CD14-positive monocyte (primary cell): ENCODE measurements at regions not wholly inside any gene's neighbourhood (a gene's known extent, or its start where the extent isn't known, plus 50 kb on each side); places are given as distances from the start of the nearest gene placed in this dataset.

Experiments
- DNase-seq, 3 donors: peaks; one replicate each; pipeline ENCODE4 v3.0.0-alpha.2; 2011 to 2022
- H2AFZ ChIP-seq: 2 replicates; pipeline ENCODE4 v1.6.0; 2012; ENCODE audit warnings: mild to moderate bottlenecking, low read depth, low read length, inconsistent platforms; ENCODE audit not compliant: insufficient read depth, poor library complexity, severe bottlenecking
- H3K27ac ChIP-seq, 2 donors: 1 replicate in 1 of 2; 2 replicates in 1 of 2; pipeline ENCODE4 v1.5.1; 2012 to 2013; ENCODE audit warnings: low read length in 2 of 2, control low read depth in 1 of 2, inconsistent platforms in 1 of 2, low read depth in 1 of 2, mild to moderate bottlenecking in 1 of 2
- H3K27me3 ChIP-seq, 2 donors: one replicate each; pipeline versions ENCODE4 v1.6.0 to v1.6.1; 2011 to 2013; ENCODE audit warnings: low read length in 2 of 2; ENCODE audit not compliant: control insufficient read depth in 2 of 2, insufficient read depth in 2 of 2
- H3K36me3 ChIP-seq, 2 donors: replicated peaks in 1 of 2; 1 replicate in 1 of 2; 2 replicates in 1 of 2; pipeline versions ENCODE4 v1.5.1 to v1.6.1; 2012 to 2013; ENCODE audit warnings: low read length in 2 of 2, control low read depth in 1 of 2, inconsistent platforms in 1 of 2, mild to moderate bottlenecking in 1 of 2; ENCODE audit not compliant: insufficient read depth in 2 of 2, control insufficient read depth in 1 of 2
- H3K4me1 ChIP-seq, 2 donors: 1 replicate in 1 of 2; 2 replicates in 1 of 2; pipeline versions ENCODE4 v1.5.1 to v1.6.1; 2012 to 2013; ENCODE audit warnings: low read length in 2 of 2, control low read depth in 1 of 2, inconsistent platforms in 1 of 2, mild to moderate bottlenecking in 1 of 2, moderate library complexity in 1 of 2; ENCODE audit not compliant: insufficient read depth in 2 of 2, control insufficient read depth in 1 of 2
- H3K4me2 ChIP-seq: replicated peaks from 2 replicates; pipeline ENCODE3; 2012; ENCODE audit warnings: low read length, moderate library complexity, mild to moderate bottlenecking; ENCODE audit not compliant: poor library complexity, severe bottlenecking; ENCODE audit errors: extremely low read depth
- H3K4me3 ChIP-seq, 3 experiments: fragments of 200-600 bp in 1 of 3; sonication (generic) in 1 of 3; replicated peaks in 1 of 3; 1 replicate in 2 of 3; 2 replicates in 1 of 3; pipeline ENCODE4 v1.5.1; 2011 to 2013; ENCODE audit warnings: low read length in 3 of 3, mild to moderate bottlenecking in 3 of 3, control low read depth in 2 of 3, low read depth in 2 of 3, inconsistent platforms in 1 of 3, moderate library complexity in 1 of 3
- H3K79me2 ChIP-seq: 2 replicates; pipeline ENCODE4 v1.6.0; 2012; ENCODE audit warnings: mild to moderate bottlenecking, control low read depth, inconsistent platforms, low read length, moderate library complexity; ENCODE audit not compliant: insufficient read depth
- H3K9ac ChIP-seq: 2 replicates; pipeline ENCODE4 v1.6.0; 2017; ENCODE audit warnings: low read length, mild to moderate bottlenecking; ENCODE audit not compliant: insufficient read depth, poor library complexity, severe bottlenecking
- H3K9me3 ChIP-seq, 2 donors: replicated peaks in 1 of 2; 1 replicate in 1 of 2; 2 replicates in 1 of 2; pipeline versions ENCODE4 v1.5.1 to v1.6.1; 2012 to 2013; ENCODE audit warnings: low read length in 2 of 2, control low read depth in 1 of 2; ENCODE audit not compliant: control insufficient read depth in 1 of 2, insufficient read depth in 1 of 2
- H4K20me1 ChIP-seq: 2 replicates; pipeline ENCODE4 v1.6.0; 2012; ENCODE audit warnings: mild to moderate bottlenecking, low read length, control low read depth, moderate library complexity; ENCODE audit not compliant: insufficient read depth
- H3K27ac Mint-ChIP-seq, 7 donors: one replicate each; pipeline ENCODE4 v1.8.0; 2020; ENCODE audit warnings: mild to moderate bottlenecking in 7 of 7, mixed read lengths in 7 of 7, moderate library complexity in 6 of 7, inconsistent platforms in 2 of 7
- H3K27me3 Mint-ChIP-seq, 3 donors: one replicate each; pipeline ENCODE4 v1.8.0; 2021 to 2022; ENCODE audit warnings: low read depth in 3 of 3, mild to moderate bottlenecking in 3 of 3, mixed read lengths in 3 of 3, moderate library complexity in 3 of 3, inconsistent platforms in 1 of 3
- H3K36me3 Mint-ChIP-seq, 2 donors: one replicate each; pipeline ENCODE4 v1.8.0; 2020; ENCODE audit warnings: mixed read lengths in 2 of 2, inconsistent platforms in 1 of 2, mild to moderate bottlenecking in 1 of 2
- H3K4me1 Mint-ChIP-seq: one replicate; pipeline ENCODE4 v1.8.0; 2020; ENCODE audit warnings: mild to moderate bottlenecking, mixed read lengths
- H3K4me3 Mint-ChIP-seq, 2 donors: one replicate each; pipeline ENCODE4 v1.8.0; 2020; ENCODE audit warnings: mild to moderate bottlenecking in 2 of 2, mixed read lengths in 2 of 2, moderate library complexity in 1 of 2
- H3K9me3 Mint-ChIP-seq, 7 donors: one replicate each; pipeline ENCODE4 v1.8.0; 2020 to 2022; ENCODE audit warnings: mixed read lengths in 7 of 7, mild to moderate bottlenecking in 6 of 7, moderate library complexity in 6 of 7, inconsistent platforms in 2 of 7
- WGBS: methylation state at CpG from one replicate; pipeline ENCODE4 v1.1.5; 2013; ENCODE audit warnings: missing lambda C conversion rate; ENCODE audit not compliant: insufficient coverage; 5-methylcytosine and 5-hydroxymethylcytosine counted together
- intact Hi-C, 2 donors: fragments of 100-400 bp; cut with micrococcal nuclease; formaldehyde crosslinking; loops; one replicate each; pipeline versions ENCODE4 v1.15.0 to v1.15.1; 2023
- TF ChIP-seq, protein P1 (sequence below): fragments of 200-600 bp; IDR thresholded peaks from one replicate; pipeline ENCODE4 v1.8.0; 2022; ENCODE audit warnings: antibody characterized with exemption, mild to moderate bottlenecking

DNA sequence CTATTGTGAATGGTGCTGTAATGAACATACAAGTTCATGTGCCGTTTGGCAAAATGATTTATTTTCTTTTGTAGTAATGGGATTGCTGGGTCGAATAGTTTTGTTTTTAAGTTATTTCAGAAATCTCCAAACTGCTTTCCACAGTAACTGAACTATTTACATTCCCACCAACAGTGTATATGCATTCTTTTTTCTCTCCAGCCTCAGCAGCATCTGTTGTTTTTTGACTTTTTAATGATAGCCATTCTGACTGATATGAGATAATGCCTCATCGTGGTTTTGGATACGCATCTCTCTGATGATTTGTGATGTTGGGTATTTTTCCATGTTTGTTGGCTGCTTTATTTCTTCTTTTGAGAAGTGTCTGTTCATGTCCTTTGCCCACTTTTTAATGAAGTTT, 246.3 kb upstream of the ADGRL3 start:
- H3K4me3 ChIP-seq, result no peak overlapping the region
- Mint-ChIP-seq H3K27ac (no peak overlapping the region), H3K9me3 (peaks cover 0 to 3% (median 0%) of the 10 kb centered on the region in 7 donors), H3K4me3 (no peak overlapping the region), H3K36me3 (no peaks in the 10 kb centered on the region), H3K4me1 (no peaks in the 10 kb centered on the region), H3K27me3 (no peaks in the 10 kb centered on the region)
- no peaks in the 10 kb centered on the region for H3K79me2 ChIP-seq
- H3K27ac ChIP-seq, result no peak overlapping the region
- H3K36me3 ChIP-seq, result no peaks in the 10 kb centered on the region
- TF ChIP-seq, protein P1, sequence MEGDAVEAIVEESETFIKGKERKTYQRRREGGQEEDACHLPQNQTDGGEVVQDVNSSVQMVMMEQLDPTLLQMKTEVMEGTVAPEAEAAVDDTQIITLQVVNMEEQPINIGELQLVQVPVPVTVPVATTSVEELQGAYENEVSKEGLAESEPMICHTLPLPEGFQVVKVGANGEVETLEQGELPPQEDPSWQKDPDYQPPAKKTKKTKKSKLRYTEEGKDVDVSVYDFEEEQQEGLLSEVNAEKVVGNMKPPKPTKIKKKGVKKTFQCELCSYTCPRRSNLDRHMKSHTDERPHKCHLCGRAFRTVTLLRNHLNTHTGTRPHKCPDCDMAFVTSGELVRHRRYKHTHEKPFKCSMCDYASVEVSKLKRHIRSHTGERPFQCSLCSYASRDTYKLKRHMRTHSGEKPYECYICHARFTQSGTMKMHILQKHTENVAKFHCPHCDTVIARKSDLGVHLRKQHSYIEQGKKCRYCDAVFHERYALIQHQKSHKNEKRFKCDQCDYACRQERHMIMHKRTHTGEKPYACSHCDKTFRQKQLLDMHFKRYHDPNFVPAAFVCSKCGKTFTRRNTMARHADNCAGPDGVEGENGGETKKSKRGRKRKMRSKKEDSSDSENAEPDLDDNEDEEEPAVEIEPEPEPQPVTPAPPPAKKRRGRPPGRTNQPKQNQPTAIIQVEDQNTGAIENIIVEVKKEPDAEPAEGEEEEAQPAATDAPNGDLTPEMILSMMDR, result no peak
- H3K27me3 ChIP-seq, result no peaks in the 10 kb centered on the region
- no peak overlapping the region for H3K4me2 ChIP-seq
- H4K20me1 ChIP-seq, result no peaks in the 10 kb centered on the region
- no peaks in the 10 kb centered on the region for H3K4me1 ChIP-seq
- H2AFZ ChIP-seq, result no peak overlapping the region
- no peaks in the 10 kb centered on the region for H3K9me3 ChIP-seq
- intact Hi-C loops, result no loop called here
- 82% methylated on average over 2 of the region's 4 CpGs for WGBS
- DNase-seq, result no peak
- H3K9ac ChIP-seq, result no peak overlapping the region

DNA sequence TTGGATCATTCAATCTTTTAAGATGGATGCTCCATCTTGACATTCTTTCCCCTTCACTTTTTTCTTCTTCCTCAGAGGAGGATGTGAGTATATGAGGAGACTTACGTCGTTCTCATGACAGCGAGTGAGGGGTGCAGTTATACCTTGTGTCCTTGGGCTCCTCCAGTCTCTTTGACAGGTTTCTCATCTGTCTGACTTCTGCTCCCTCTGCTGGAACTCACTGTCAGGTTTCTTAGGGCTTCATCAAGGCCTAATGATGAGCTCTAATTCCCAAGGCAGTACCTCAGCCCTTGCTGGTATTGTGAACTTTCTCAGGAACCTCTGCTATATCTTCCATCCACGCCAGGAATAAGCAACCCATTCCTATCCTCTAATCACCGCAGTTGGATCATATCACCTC, 237.8 kb upstream of the ADGRL3 start:
- Histone ChIP-seq H3K9ac (no peak overlapping the region), H3K27me3 (no peaks in the 10 kb centered on the region), H2AFZ (no peak overlapping the region), H3K36me3 (no peaks in the 10 kb centered on the region), H3K79me2 (no peaks in the 10 kb centered on the region), H3K9me3 (no peaks in the 10 kb centered on the region), H3K4me3 (no peak overlapping the region), H4K20me1 (no peaks in the 10 kb centered on the region), H3K27ac (no peak overlapping the region), H3K4me2 (no peak overlapping the region), H3K4me1 (no peaks in the 10 kb centered on the region)
- H3K36me3 Mint-ChIP-seq, result no peaks in the 10 kb centered on the region
- H3K27ac Mint-ChIP-seq, result no peak overlapping the region
- H3K4me1 Mint-ChIP-seq, result no peaks in the 10 kb centered on the region
- H3K27me3 Mint-ChIP-seq, result no peaks in the 10 kb centered on the region
- intact Hi-C loops, result no loop called here
- peaks cover 0 to 2% (median 0%) of the 10 kb centered on the region in 7 donors for H3K9me3 Mint-ChIP-seq
- TF ChIP-seq, protein P1, result no peak
- no peak for DNase-seq
- WGBS, result 100% methylated on average over 3 of the region's 5 CpGs
- no peak overlapping the region for H3K4me3 Mint-ChIP-seq
